CD14-positive monocyte (primary cell): ENCODE measurements at regions not wholly inside any gene's neighbourhood (a gene's known extent, or its start where the extent isn't known, plus 50 kb on each side); places are given as distances from the start of the nearest gene placed in this dataset.

Experiments
- DNase-seq, 3 donors: peaks; one replicate each; pipeline ENCODE4 v3.0.0-alpha.2; 2011 to 2022
- H2AFZ ChIP-seq: 2 replicates; pipeline ENCODE4 v1.6.0; 2012; ENCODE audit warnings: mild to moderate bottlenecking, low read depth, low read length, inconsistent platforms; ENCODE audit not compliant: insufficient read depth, poor library complexity, severe bottlenecking
- H3K27ac ChIP-seq, 2 donors: 1 replicate in 1 of 2; 2 replicates in 1 of 2; pipeline ENCODE4 v1.5.1; 2012 to 2013; ENCODE audit warnings: low read length in 2 of 2, control low read depth in 1 of 2, inconsistent platforms in 1 of 2, low read depth in 1 of 2, mild to moderate bottlenecking in 1 of 2
- H3K27me3 ChIP-seq, 2 donors: one replicate each; pipeline versions ENCODE4 v1.6.0 to v1.6.1; 2011 to 2013; ENCODE audit warnings: low read length in 2 of 2; ENCODE audit not compliant: control insufficient read depth in 2 of 2, insufficient read depth in 2 of 2
- H3K36me3 ChIP-seq, 2 donors: replicated peaks in 1 of 2; 1 replicate in 1 of 2; 2 replicates in 1 of 2; pipeline versions ENCODE4 v1.5.1 to v1.6.1; 2012 to 2013; ENCODE audit warnings: low read length in 2 of 2, control low read depth in 1 of 2, inconsistent platforms in 1 of 2, mild to moderate bottlenecking in 1 of 2; ENCODE audit not compliant: insufficient read depth in 2 of 2, control insufficient read depth in 1 of 2
- H3K4me1 ChIP-seq, 2 donors: 1 replicate in 1 of 2; 2 replicates in 1 of 2; pipeline versions ENCODE4 v1.5.1 to v1.6.1; 2012 to 2013; ENCODE audit warnings: low read length in 2 of 2, control low read depth in 1 of 2, inconsistent platforms in 1 of 2, mild to moderate bottlenecking in 1 of 2, moderate library complexity in 1 of 2; ENCODE audit not compliant: insufficient read depth in 2 of 2, control insufficient read depth in 1 of 2
- H3K4me2 ChIP-seq: replicated peaks from 2 replicates; pipeline ENCODE3; 2012; ENCODE audit warnings: low read length, moderate library complexity, mild to moderate bottlenecking; ENCODE audit not compliant: poor library complexity, severe bottlenecking; ENCODE audit errors: extremely low read depth
- H3K4me3 ChIP-seq, 3 experiments: fragments of 200-600 bp in 1 of 3; sonication (generic) in 1 of 3; replicated peaks in 1 of 3; 1 replicate in 2 of 3; 2 replicates in 1 of 3; pipeline ENCODE4 v1.5.1; 2011 to 2013; ENCODE audit warnings: low read length in 3 of 3, mild to moderate bottlenecking in 3 of 3, control low read depth in 2 of 3, low read depth in 2 of 3, inconsistent platforms in 1 of 3, moderate library complexity in 1 of 3
- H3K79me2 ChIP-seq: 2 replicates; pipeline ENCODE4 v1.6.0; 2012; ENCODE audit warnings: mild to moderate bottlenecking, control low read depth, inconsistent platforms, low read length, moderate library complexity; ENCODE audit not compliant: insufficient read depth
- H3K9ac ChIP-seq: 2 replicates; pipeline ENCODE4 v1.6.0; 2017; ENCODE audit warnings: low read length, mild to moderate bottlenecking; ENCODE audit not compliant: insufficient read depth, poor library complexity, severe bottlenecking
- H3K9me3 ChIP-seq, 2 donors: replicated peaks in 1 of 2; 1 replicate in 1 of 2; 2 replicates in 1 of 2; pipeline versions ENCODE4 v1.5.1 to v1.6.1; 2012 to 2013; ENCODE audit warnings: low read length in 2 of 2, control low read depth in 1 of 2; ENCODE audit not compliant: control insufficient read depth in 1 of 2, insufficient read depth in 1 of 2
- H4K20me1 ChIP-seq: 2 replicates; pipeline ENCODE4 v1.6.0; 2012; ENCODE audit warnings: mild to moderate bottlenecking, low read length, control low read depth, moderate library complexity; ENCODE audit not compliant: insufficient read depth
- H3K27ac Mint-ChIP-seq, 7 donors: one replicate each; pipeline ENCODE4 v1.8.0; 2020; ENCODE audit warnings: mild to moderate bottlenecking in 7 of 7, mixed read lengths in 7 of 7, moderate library complexity in 6 of 7, inconsistent platforms in 2 of 7
- H3K27me3 Mint-ChIP-seq, 3 donors: one replicate each; pipeline ENCODE4 v1.8.0; 2021 to 2022; ENCODE audit warnings: low read depth in 3 of 3, mild to moderate bottlenecking in 3 of 3, mixed read lengths in 3 of 3, moderate library complexity in 3 of 3, inconsistent platforms in 1 of 3
- H3K36me3 Mint-ChIP-seq, 2 donors: one replicate each; pipeline ENCODE4 v1.8.0; 2020; ENCODE audit warnings: mixed read lengths in 2 of 2, inconsistent platforms in 1 of 2, mild to moderate bottlenecking in 1 of 2
- H3K4me1 Mint-ChIP-seq: one replicate; pipeline ENCODE4 v1.8.0; 2020; ENCODE audit warnings: mild to moderate bottlenecking, mixed read lengths
- H3K4me3 Mint-ChIP-seq, 2 donors: one replicate each; pipeline ENCODE4 v1.8.0; 2020; ENCODE audit warnings: mild to moderate bottlenecking in 2 of 2, mixed read lengths in 2 of 2, moderate library complexity in 1 of 2
- H3K9me3 Mint-ChIP-seq, 7 donors: one replicate each; pipeline ENCODE4 v1.8.0; 2020 to 2022; ENCODE audit warnings: mixed read lengths in 7 of 7, mild to moderate bottlenecking in 6 of 7, moderate library complexity in 6 of 7, inconsistent platforms in 2 of 7
- WGBS: methylation state at CpG from one replicate; pipeline ENCODE4 v1.1.5; 2013; ENCODE audit warnings: missing lambda C conversion rate; ENCODE audit not compliant: insufficient coverage; 5-methylcytosine and 5-hydroxymethylcytosine counted together
- intact Hi-C, 2 donors: fragments of 100-400 bp; cut with micrococcal nuclease; formaldehyde crosslinking; loops; one replicate each; pipeline versions ENCODE4 v1.15.0 to v1.15.1; 2023
- TF ChIP-seq, protein P1 (sequence below): fragments of 200-600 bp; IDR thresholded peaks from one replicate; pipeline ENCODE4 v1.8.0; 2022; ENCODE audit warnings: antibody characterized with exemption, mild to moderate bottlenecking

GRCh38 chr2:82199493-82199852 is 1894.9 kb upstream of the LRRTM1 start:
- Histone ChIP-seq H3K4me2 (no peak overlapping the region), H4K20me1 (no peaks in the 10 kb centered on the region), H3K9ac (no peak overlapping the region), H3K79me2 (no peaks in the 10 kb centered on the region), H3K27ac (no peak overlapping the region), H3K9me3 (no peaks in the 10 kb centered on the region), H3K36me3 (no peaks in the 10 kb centered on the region), H3K4me1 (no peaks in the 10 kb centered on the region), H2AFZ (no peak overlapping the region), H3K27me3 (no peaks in the 10 kb centered on the region), H3K4me3 (no peak overlapping the region)
- Mint-ChIP-seq H3K27ac (no peak overlapping the region), H3K4me3 (no peak overlapping the region), H3K4me1 (no peaks in the 10 kb centered on the region), H3K9me3 (peaks cover 0 to 4% (median 2%) of the 10 kb centered on the region in 7 donors), H3K36me3 (no peaks in the 10 kb centered on the region), H3K27me3 (no peaks in the 10 kb centered on the region)
- TF ChIP-seq, protein P1, sequence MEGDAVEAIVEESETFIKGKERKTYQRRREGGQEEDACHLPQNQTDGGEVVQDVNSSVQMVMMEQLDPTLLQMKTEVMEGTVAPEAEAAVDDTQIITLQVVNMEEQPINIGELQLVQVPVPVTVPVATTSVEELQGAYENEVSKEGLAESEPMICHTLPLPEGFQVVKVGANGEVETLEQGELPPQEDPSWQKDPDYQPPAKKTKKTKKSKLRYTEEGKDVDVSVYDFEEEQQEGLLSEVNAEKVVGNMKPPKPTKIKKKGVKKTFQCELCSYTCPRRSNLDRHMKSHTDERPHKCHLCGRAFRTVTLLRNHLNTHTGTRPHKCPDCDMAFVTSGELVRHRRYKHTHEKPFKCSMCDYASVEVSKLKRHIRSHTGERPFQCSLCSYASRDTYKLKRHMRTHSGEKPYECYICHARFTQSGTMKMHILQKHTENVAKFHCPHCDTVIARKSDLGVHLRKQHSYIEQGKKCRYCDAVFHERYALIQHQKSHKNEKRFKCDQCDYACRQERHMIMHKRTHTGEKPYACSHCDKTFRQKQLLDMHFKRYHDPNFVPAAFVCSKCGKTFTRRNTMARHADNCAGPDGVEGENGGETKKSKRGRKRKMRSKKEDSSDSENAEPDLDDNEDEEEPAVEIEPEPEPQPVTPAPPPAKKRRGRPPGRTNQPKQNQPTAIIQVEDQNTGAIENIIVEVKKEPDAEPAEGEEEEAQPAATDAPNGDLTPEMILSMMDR = no peak
- DNase-seq = no peak
- WGBS = 70% methylated on average over 2 of the region's 3 CpGs
- intact Hi-C loops = no loop called here

DNA sequence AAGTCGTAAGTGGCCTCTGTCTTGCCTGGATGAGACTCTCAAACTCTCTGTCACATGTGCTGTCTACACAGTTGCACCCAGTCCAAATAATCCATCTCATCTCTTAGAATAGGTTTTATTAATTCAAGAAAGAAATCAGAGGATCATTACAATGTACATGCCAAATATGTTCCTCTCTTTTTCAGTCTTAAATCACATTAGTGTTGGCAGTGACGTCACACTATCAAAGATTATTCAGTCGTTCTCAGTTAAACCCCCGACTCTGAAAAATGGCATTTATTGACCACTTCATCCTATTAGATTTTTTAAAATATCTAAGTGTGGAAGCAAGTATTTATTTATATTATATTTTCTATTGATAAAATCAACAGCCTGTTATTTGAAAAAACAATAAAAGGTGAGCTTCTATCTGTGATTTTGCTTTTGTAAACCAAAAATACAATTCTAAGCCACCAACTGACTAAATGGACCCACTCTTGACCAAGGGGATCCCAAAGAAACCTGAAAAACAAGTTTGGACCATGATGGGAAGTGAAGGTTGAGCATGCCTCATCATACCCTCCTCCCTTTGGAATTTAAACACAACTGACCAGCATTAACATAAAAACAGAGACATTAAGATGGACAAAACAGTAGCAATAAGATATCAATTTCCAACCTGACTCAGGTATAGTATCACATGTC is 1894.4 kb upstream of the LRRTM1 start:
- intact Hi-C loops = no loop called here
- H3K36me3 ChIP-seq = no peaks in the 10 kb centered on the region
- H3K4me3 ChIP-seq = no peak overlapping the region
- Mint-ChIP-seq H3K9me3 (peaks cover 0 to 4% (median 2%) of the 10 kb centered on the region in 7 donors), H3K27me3 (no peaks in the 10 kb centered on the region), H3K4me3 (no peak overlapping the region), H3K36me3 (no peaks in the 10 kb centered on the region), H3K4me1 (no peaks in the 10 kb centered on the region), H3K27ac (no peak overlapping the region)
- no peak overlapping the region for H3K9ac ChIP-seq
- no peaks in the 10 kb centered on the region for H3K9me3 ChIP-seq
- no peak overlapping the region for H3K4me2 ChIP-seq
- no peak overlapping the region for H3K27ac ChIP-seq
- no peaks in the 10 kb centered on the region for H3K79me2 ChIP-seq
- TF ChIP-seq, protein P1 = no peak
- no peaks in the 10 kb centered on the region for H3K4me1 ChIP-seq
- no peak overlapping the region for H2AFZ ChIP-seq
- no peaks in the 10 kb centered on the region for H4K20me1 ChIP-seq
- no peak for DNase-seq
- H3K27me3 ChIP-seq = no peaks in the 10 kb centered on the region
- no CpG with 5 or more reads among the region's 4 CpGs for whole genome bisulfite sequencing
